ENCODE measurements at regions not wholly inside any gene's neighbourhood (a gene's known extent, or its start where the extent isn't known, plus 50 kb on each side); places are given as distances from the start of the nearest gene placed in this dataset.

DNA sequence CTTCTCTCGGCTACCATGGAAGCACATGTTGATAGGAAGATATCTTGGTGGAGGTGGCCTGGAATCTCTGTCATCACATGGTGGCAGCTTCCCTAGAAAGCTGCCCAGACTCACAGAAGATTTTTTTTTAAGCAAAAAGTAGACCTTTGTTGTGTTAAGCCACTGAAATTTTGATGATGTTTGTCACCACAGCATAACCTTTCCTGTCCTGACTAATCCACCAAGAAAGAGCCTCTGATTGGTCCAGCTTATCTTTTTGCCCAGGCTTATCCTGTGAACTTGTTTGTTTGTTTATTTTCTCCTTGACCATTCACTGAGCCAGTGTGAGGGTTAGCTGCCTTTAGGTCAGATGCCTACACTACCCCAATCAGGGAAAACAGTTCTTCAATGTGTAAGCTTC, 96.5 kb upstream of the LHX1 start:
- H3K4me1 ChIP-seq (ENCODE audit: control insufficient read depth in 2 of 2, insufficient read depth in 1 of 2, low read depth in 1 of 2, low read length in 2 of 2), result peaks cover 0 to 4% of the 10 kb centered on the region in 2 donors
- no peak overlapping the region for H2BK12ac ChIP-seq (ENCODE audit: low read length)
- peaks cover 0 to 2% of the 10 kb centered on the region in 2 donors for H3K9me3 ChIP-seq (replicated peaks in 1 of 2; ENCODE audit: control insufficient read depth in 2 of 2, insufficient read depth in 1 of 2, low read depth in 1 of 2, low read length in 2 of 2)
- no peak overlapping the region for H2AK5ac ChIP-seq (ENCODE audit: low read depth, low read length)
- H3K27ac ChIP-seq (replicated peaks; ENCODE audit: low read length), result no peak overlapping the region
- H3K14ac ChIP-seq (ENCODE audit: low read length), result no peak overlapping the region
- no peak overlapping the region for H2AFZ ChIP-seq (ENCODE audit: low read length)
- no peak overlapping the region for H3K23ac ChIP-seq (ENCODE audit: low read depth, low read length, poor library complexity)
- H2BK120ac ChIP-seq (ENCODE audit: low read depth, low read length), result no peak overlapping the region
- H3K4me2 ChIP-seq (ENCODE audit: insufficient read depth, low read length, poor library complexity, severe bottlenecking), result no peak overlapping the region
- no CpG with 5 or more reads among the region's 1 CpG for WGBS, 2 donors (ENCODE audit: extremely low coverage in 2 of 2, insufficient read length in 2 of 2, insufficient replicate concordance in 1 of 2)
- H3K18ac ChIP-seq (ENCODE audit: low read length), result no peak overlapping the region
- H3K4ac ChIP-seq (ENCODE audit: low read length), result no peak overlapping the region
- H4K8ac ChIP-seq (ENCODE audit: low read depth, low read length), result no peak overlapping the region
- H3K79me1 ChIP-seq (ENCODE audit: low read depth, low read length), result no peaks in the 10 kb centered on the region
- H2BK15ac ChIP-seq (ENCODE audit: low read length), result no peak overlapping the region
- H3K27me3 ChIP-seq (ENCODE audit: control insufficient read depth in 3 of 3, insufficient read depth in 3 of 3, low read depth in 1 of 3, low read length in 3 of 3), result peaks cover 0 to 2% (median 0%) of the 10 kb centered on the region in 3 experiments
- no peak overlapping the region for H3K9ac ChIP-seq (ENCODE audit: low read depth, low read length, poor library complexity)
- H3K36me3 ChIP-seq (replicated peaks in 1 of 2; ENCODE audit: control insufficient read depth in 2 of 2, insufficient read depth in 2 of 2, low read length in 2 of 2), result no peaks in the 10 kb centered on the region
- no peak overlapping the region for H4K91ac ChIP-seq (ENCODE audit: low read depth, low read length, poor library complexity)
- H2BK5ac ChIP-seq (ENCODE audit: low read length), result no peak overlapping the region
- no peak for DNase-seq (ENCODE audit: low spot score)
- no peak overlapping the region for H3K4me3 ChIP-seq (ENCODE audit: low read length in 2 of 2)

DNA sequence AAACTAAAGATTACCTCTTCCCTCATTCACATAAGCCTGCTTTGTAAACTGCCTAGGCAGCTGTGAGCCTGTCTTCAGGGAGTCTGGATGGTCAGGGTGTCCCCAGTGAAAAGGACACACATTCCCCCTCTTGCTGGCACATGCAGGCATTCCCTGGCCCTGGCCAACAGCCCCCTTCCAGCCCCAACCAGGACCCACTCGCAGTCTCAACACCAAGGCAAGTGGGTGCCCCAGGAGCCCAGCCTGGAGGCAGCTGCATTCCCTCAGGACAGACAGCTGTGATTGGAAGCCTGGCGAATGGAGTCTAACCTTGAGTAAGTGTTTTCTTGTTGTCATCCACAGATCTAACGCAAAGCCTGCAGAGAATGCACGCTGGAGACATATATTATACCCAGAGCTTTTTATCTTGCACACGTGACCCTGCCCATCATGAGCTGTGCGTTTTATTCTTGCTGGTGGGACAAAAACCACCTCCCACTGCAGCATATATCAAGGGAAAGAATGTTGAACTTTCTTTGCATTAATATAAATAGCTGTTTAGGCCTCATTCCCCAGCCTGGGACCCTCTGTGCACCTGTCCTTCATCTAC, 95.0 kb upstream of the LHX1 start:
- no peak overlapping the region for H3K18ac ChIP-seq (ENCODE audit: low read length)
- H3K79me1 ChIP-seq (ENCODE audit: low read depth, low read length), result no peaks in the 10 kb centered on the region
- no peak overlapping the region for H3K27ac ChIP-seq (replicated peaks; ENCODE audit: low read length)
- no peak overlapping the region for H2BK12ac ChIP-seq (ENCODE audit: low read length)
- DNase-seq (ENCODE audit: low spot score), result no peak
- no peaks in the 10 kb centered on the region for H3K36me3 ChIP-seq (replicated peaks in 1 of 2; ENCODE audit: control insufficient read depth in 2 of 2, insufficient read depth in 2 of 2, low read length in 2 of 2)
- peaks cover 0 to 9% of the 10 kb centered on the region in 2 donors for H3K4me1 ChIP-seq (ENCODE audit: control insufficient read depth in 2 of 2, insufficient read depth in 1 of 2, low read depth in 1 of 2, low read length in 2 of 2)
- peaks cover 0 to 4% (median 0%) of the 10 kb centered on the region in 3 experiments for H3K27me3 ChIP-seq (ENCODE audit: control insufficient read depth in 3 of 3, insufficient read depth in 3 of 3, low read depth in 1 of 3, low read length in 3 of 3)
- no peak overlapping the region for H2AFZ ChIP-seq (ENCODE audit: low read length)
- no peak overlapping the region for H4K91ac ChIP-seq (ENCODE audit: low read depth, low read length, poor library complexity)
- H2BK15ac ChIP-seq (ENCODE audit: low read length), result no peak overlapping the region
- H3K14ac ChIP-seq (ENCODE audit: low read length), result no peak overlapping the region
- H4K8ac ChIP-seq (ENCODE audit: low read depth, low read length), result no peak overlapping the region
- no peak overlapping the region for H3K4me3 ChIP-seq (ENCODE audit: low read length in 2 of 2)
- no peak overlapping the region for H3K9ac ChIP-seq (ENCODE audit: low read depth, low read length, poor library complexity)
- WGBS, 2 donors (ENCODE audit: extremely low coverage in 2 of 2, insufficient read length in 2 of 2, insufficient replicate concordance in 1 of 2), result no CpG with 5 or more reads among the region's 6 CpGs
- H2AK5ac ChIP-seq (ENCODE audit: low read depth, low read length), result no peak overlapping the region
- H3K4me2 ChIP-seq (ENCODE audit: insufficient read depth, low read length, poor library complexity, severe bottlenecking), result no peak overlapping the region
- no peak overlapping the region for H3K23ac ChIP-seq (ENCODE audit: low read depth, low read length, poor library complexity)
- no peak overlapping the region for H3K4ac ChIP-seq (ENCODE audit: low read length)
- peaks cover 0 to 2% of the 10 kb centered on the region in 2 donors for H3K9me3 ChIP-seq (replicated peaks in 1 of 2; ENCODE audit: control insufficient read depth in 2 of 2, insufficient read depth in 1 of 2, low read depth in 1 of 2, low read length in 2 of 2)
- H2BK120ac ChIP-seq (ENCODE audit: low read depth, low read length), result no peak overlapping the region
- no peak overlapping the region for H2BK5ac ChIP-seq (ENCODE audit: low read length)

DNA sequence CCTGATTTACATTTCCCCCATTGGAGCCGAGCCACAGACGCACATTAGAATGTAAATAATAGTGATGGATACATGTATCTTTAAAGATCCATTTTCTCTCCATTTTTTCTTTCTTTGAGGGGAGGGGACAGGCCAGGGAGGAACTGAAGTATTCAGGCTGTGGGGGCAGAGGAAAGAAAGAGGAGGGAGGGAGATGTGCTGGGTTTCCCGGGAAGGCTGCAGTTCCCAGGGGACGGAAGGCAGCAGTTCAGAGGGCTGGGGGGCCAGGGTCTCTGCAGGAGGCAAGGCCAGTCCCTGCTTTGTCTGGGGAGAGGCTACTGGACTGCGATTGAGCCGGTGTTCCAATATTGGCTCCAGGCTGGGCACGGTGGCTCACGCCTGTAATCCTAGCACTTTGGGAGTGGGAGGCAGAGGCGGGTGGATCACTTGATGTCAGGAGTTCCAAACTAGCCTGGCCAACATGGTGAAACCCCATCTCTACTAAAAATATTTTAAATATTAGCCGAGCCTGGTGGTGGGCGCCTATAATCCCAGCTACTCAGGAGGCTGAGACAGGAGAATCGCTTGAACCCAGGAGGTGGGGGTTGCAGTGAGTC, 94.2 kb upstream of the LHX1 start:
- H3K27ac ChIP-seq (replicated peaks; ENCODE audit: low read length), result no peak overlapping the region
- H3K4me3 ChIP-seq (ENCODE audit: low read length in 2 of 2), result no peak overlapping the region
- peaks cover 0 to 4% (median 0%) of the 10 kb centered on the region in 3 experiments for H3K27me3 ChIP-seq (ENCODE audit: control insufficient read depth in 3 of 3, insufficient read depth in 3 of 3, low read depth in 1 of 3, low read length in 3 of 3)

DNA sequence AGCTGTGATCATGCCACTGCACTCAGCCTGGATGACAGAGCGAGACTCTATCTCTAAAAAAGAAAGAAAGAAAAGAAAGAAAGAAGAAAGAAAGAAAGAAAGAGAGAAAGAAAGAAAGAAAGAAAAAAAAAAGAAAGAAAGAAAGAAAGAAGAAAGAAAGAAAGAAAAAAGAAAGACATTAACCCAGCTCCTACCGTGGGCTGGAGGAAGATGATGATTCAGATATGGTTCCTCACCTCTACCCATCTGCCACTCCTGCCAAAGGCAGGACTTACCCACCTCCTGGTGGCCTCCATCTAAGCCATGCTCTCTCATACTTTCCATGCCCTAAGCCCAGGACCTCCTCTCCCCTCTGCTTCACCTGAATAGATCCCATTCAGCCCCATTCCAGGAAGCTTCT, 93.3 kb upstream of the LHX1 start:
- no peak overlapping the region for H3K18ac ChIP-seq (ENCODE audit: low read length)
- H3K4me3 ChIP-seq (ENCODE audit: low read length in 2 of 2), result no peak overlapping the region
- no peak overlapping the region for H2AK5ac ChIP-seq (ENCODE audit: low read depth, low read length)
- WGBS, 2 donors (ENCODE audit: extremely low coverage in 2 of 2, insufficient read length in 2 of 2, insufficient replicate concordance in 1 of 2), result no CpG with 5 or more reads among the region's 2 CpGs
- no peak overlapping the region for H3K4ac ChIP-seq (ENCODE audit: low read length)
- H4K8ac ChIP-seq (ENCODE audit: low read depth, low read length), result no peak overlapping the region
- no peaks in the 10 kb centered on the region for H3K36me3 ChIP-seq (replicated peaks in 1 of 2; ENCODE audit: control insufficient read depth in 2 of 2, insufficient read depth in 2 of 2, low read length in 2 of 2)
- H3K14ac ChIP-seq (ENCODE audit: low read length), result no peak overlapping the region
- H4K91ac ChIP-seq (ENCODE audit: low read depth, low read length, poor library complexity), result no peak overlapping the region
- no peak overlapping the region for H3K23ac ChIP-seq (ENCODE audit: low read depth, low read length, poor library complexity)
- peaks cover 0 to 4% (median 0%) of the 10 kb centered on the region in 3 experiments for H3K27me3 ChIP-seq (ENCODE audit: control insufficient read depth in 3 of 3, insufficient read depth in 3 of 3, low read depth in 1 of 3, low read length in 3 of 3)
- DNase-seq (ENCODE audit: low spot score), result no peak
- no peak overlapping the region for H3K9ac ChIP-seq (ENCODE audit: low read depth, low read length, poor library complexity)
- H3K9me3 ChIP-seq (replicated peaks in 1 of 2; ENCODE audit: control insufficient read depth in 2 of 2, insufficient read depth in 1 of 2, low read depth in 1 of 2, low read length in 2 of 2), result peaks cover 0 to 2% of the 10 kb centered on the region in 2 donors
- peaks cover 0 to 9% of the 10 kb centered on the region in 2 donors for H3K4me1 ChIP-seq (ENCODE audit: control insufficient read depth in 2 of 2, insufficient read depth in 1 of 2, low read depth in 1 of 2, low read length in 2 of 2)
- H2BK120ac ChIP-seq (ENCODE audit: low read depth, low read length), result no peak overlapping the region
- no peak overlapping the region for H3K27ac ChIP-seq (replicated peaks; ENCODE audit: low read length)
- no peak overlapping the region for H2AFZ ChIP-seq (ENCODE audit: low read length)
- no peak overlapping the region for H2BK5ac ChIP-seq (ENCODE audit: low read length)
- no peak overlapping the region for H2BK15ac ChIP-seq (ENCODE audit: low read length)
- no peak overlapping the region for H3K4me2 ChIP-seq (ENCODE audit: insufficient read depth, low read length, poor library complexity, severe bottlenecking)
- H3K79me1 ChIP-seq (ENCODE audit: low read depth, low read length), result no peaks in the 10 kb centered on the region
- no peak overlapping the region for H2BK12ac ChIP-seq (ENCODE audit: low read length)

More for the DNA sequence above, 94.2 kb upstream of the LHX1 start:
- Histone ChIP-seq H3K4ac (ENCODE audit: low read length) (no peak overlapping the region), H3K79me1 (ENCODE audit: low read depth, low read length) (no peaks in the 10 kb centered on the region), H3K9me3 (replicated peaks in 1 of 2; ENCODE audit: control insufficient read depth in 2 of 2, insufficient read depth in 1 of 2, low read depth in 1 of 2, low read length in 2 of 2) (peaks cover 0 to 2% of the 10 kb centered on the region in 2 donors), H2BK120ac (ENCODE audit: low read depth, low read length) (no peak overlapping the region), H3K18ac (ENCODE audit: low read length) (no peak overlapping the region), H3K23ac (ENCODE audit: low read depth, low read length, poor library complexity) (no peak overlapping the region), H2BK15ac (ENCODE audit: low read length) (no peak overlapping the region), H3K36me3 (replicated peaks in 1 of 2; ENCODE audit: control insufficient read depth in 2 of 2, insufficient read depth in 2 of 2, low read length in 2 of 2) (no peaks in the 10 kb centered on the region), H2AK5ac (ENCODE audit: low read depth, low read length) (no peak overlapping the region), H2BK5ac (ENCODE audit: low read length) (no peak overlapping the region), H2AFZ (ENCODE audit: low read length) (no peak overlapping the region), H4K8ac (ENCODE audit: low read depth, low read length) (no peak overlapping the region), H3K4me2 (ENCODE audit: insufficient read depth, low read length, poor library complexity, severe bottlenecking) (no peak overlapping the region), H3K14ac (ENCODE audit: low read length) (no peak overlapping the region), H4K91ac (ENCODE audit: low read depth, low read length, poor library complexity) (no peak overlapping the region), H3K9ac (ENCODE audit: low read depth, low read length, poor library complexity) (no peak overlapping the region), H2BK12ac (ENCODE audit: low read length) (no peak overlapping the region), H3K4me1 (ENCODE audit: control insufficient read depth in 2 of 2, insufficient read depth in 1 of 2, low read depth in 1 of 2, low read length in 2 of 2) (peaks cover 0 to 9% of the 10 kb centered on the region in 2 donors)
- no CpG with 5 or more reads among the region's 12 CpGs for WGBS, 2 donors (ENCODE audit: extremely low coverage in 2 of 2, insufficient read length in 2 of 2, insufficient replicate concordance in 1 of 2)
- DNase-seq (ENCODE audit: low spot score), result no peak

Measured in neuronal stem cell (in vitro differentiated cells).